Dendritic cell treated with granulocyte-macrophage colony-stimulating factor and Interleukin-4, amounts not matched to agents 40 ng/mL and 50 ng/mL, for 4 days (primary cell): ENCODE measurements at regions not wholly inside any gene's neighbourhood (a gene's known extent, or its start where the extent isn't known, plus 50 kb on each side); places are given as distances from the start of the nearest gene placed in this dataset.

Source experiments
- H3K27ac Mint-ChIP-seq: one replicate; pipeline ENCODE4 v1.8.0; 2022; ENCODE audit warnings: mild to moderate bottlenecking, mixed read lengths
- H3K27me3 Mint-ChIP-seq: one replicate; pipeline ENCODE4 v1.8.0; 2022; ENCODE audit warnings: mild to moderate bottlenecking, mixed read lengths
- H3K36me3 Mint-ChIP-seq: one replicate; pipeline ENCODE4 v1.8.0; 2022; ENCODE audit warnings: low read depth, mixed read lengths
- H3K4me1 Mint-ChIP-seq: one replicate; pipeline ENCODE4 v1.8.0; 2022; ENCODE audit warnings: low read depth, mixed read lengths
- H3K4me3 Mint-ChIP-seq: one replicate; pipeline ENCODE4 v1.8.0; 2022; ENCODE audit warnings: mild to moderate bottlenecking, moderate library complexity, mixed read lengths
- H3K9me3 Mint-ChIP-seq: one replicate; pipeline ENCODE4 v1.8.0; 2022; ENCODE audit warnings: mixed read lengths
- intact Hi-C: fragments of 100-400 bp; cut with micrococcal nuclease; formaldehyde crosslinking; loops from one replicate; pipeline ENCODE4 v1.15.0; 2022

DNA sequence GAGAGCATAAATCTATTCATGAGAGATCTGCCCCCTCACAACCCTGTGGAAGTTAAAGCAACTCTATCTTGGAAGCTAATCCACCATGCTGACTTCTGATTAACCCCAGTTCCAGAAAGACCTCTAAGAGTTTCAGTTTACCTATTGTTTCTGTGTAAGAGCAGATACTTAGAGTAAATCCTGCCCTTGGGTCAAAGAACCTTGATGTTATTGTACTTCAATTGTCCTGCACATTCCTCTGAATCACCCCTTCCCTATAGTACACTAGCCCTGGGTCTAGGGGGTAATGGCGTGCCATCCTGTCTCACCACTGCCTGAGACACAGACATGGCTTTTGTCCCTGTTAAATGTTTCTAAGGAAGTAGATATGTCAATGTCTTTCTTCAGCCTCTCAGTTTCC, 138.6 kb downstream of the CAAP1 start:
- no peaks in the 10 kb centered on the region for H3K4me1 Mint-ChIP-seq
- intact Hi-C loops, result no loop called here
- H3K36me3 Mint-ChIP-seq, result no peaks in the 10 kb centered on the region
- H3K27me3 Mint-ChIP-seq, result peaks cover 1% of the 10 kb centered on the region
- H3K27ac Mint-ChIP-seq, result no peak overlapping the region
- H3K9me3 Mint-ChIP-seq, result no peaks in the 10 kb centered on the region
- no peak overlapping the region for H3K4me3 Mint-ChIP-seq

DNA sequence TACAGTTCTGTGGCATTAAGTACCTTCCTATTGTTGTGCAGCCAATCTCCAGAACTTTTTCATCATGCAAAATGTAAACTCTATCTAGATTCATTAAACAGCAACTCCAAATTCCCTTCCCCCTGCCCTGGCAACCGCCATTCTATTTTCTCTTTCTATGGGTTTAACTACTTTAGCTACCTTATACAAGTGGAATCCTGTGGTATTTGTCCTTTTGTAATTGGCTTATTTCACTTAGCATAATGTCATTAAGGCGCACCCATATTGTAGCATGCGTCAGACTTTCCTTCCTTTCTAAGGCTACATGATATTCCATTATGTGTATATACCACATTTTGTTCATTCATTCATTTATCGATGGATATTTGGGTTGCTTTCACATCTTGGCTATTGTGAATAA, 142.4 kb downstream of the CAAP1 start:
- Mint-ChIP-seq H3K27me3 (no peaks in the 10 kb centered on the region), H3K27ac (no peak overlapping the region), H3K36me3 (no peaks in the 10 kb centered on the region), H3K4me1 (no peaks in the 10 kb centered on the region), H3K9me3 (no peaks in the 10 kb centered on the region), H3K4me3 (no peak overlapping the region)
- intact Hi-C loops, result no loop called here

DNA sequence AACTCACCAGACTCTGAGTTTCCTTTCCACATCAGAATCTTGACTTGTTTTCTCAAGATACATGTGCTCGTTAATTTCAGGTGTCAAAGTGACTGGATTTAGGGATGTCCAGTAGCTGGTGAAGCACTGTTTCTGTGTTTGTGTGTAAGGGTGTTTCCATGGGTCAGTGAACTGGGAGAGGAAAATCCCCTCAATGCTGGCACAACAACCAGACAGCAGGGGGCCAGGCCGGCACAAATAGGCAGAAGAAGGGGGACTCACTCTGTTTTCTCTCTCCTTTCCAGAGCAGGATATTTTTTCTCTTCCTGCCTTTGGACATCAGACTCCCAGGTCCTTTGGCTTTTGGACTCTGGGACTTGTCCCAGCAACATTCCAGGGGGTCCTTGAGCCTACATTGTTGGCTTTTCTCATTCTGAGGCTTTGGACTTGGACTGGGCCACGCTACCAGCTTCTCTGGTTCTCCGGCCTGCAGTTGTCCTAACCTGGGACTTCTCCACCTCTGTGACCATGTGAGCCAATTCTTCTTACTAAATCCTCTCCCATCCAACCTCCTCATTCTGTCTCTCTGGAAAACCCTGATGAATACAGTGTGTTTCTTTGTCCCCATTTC, 144.0 kb downstream of the CAAP1 start:
- Mint-ChIP-seq H3K36me3 (no peaks in the 10 kb centered on the region), H3K27ac (no peak overlapping the region), H3K4me1 (no peaks in the 10 kb centered on the region), H3K4me3 (no peak overlapping the region), H3K27me3 (no peaks in the 10 kb centered on the region), H3K9me3 (no peaks in the 10 kb centered on the region)
- intact Hi-C loops, result no loop called here

DNA sequence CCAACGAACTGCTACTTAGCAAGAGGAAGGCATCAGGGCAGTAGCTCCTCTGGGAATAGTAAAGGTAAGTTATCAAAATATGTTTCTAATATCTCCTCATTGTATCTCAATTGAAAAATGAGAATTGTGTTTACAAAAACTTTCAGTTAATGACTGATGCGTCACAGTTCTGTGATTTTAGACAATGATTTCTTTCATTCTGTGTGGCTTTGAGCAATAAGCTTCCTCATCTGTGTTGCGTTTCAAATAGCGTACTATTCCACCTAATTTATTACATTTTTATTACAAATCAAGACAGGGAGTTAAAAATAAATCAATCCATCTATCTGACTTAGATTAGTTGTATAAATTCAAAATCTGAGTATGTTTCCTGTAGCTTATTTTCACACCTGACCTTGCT, 145.0 kb downstream of the CAAP1 start:
- H3K4me3 Mint-ChIP-seq, result no peak overlapping the region
- H3K4me1 Mint-ChIP-seq, result no peaks in the 10 kb centered on the region

DNA sequence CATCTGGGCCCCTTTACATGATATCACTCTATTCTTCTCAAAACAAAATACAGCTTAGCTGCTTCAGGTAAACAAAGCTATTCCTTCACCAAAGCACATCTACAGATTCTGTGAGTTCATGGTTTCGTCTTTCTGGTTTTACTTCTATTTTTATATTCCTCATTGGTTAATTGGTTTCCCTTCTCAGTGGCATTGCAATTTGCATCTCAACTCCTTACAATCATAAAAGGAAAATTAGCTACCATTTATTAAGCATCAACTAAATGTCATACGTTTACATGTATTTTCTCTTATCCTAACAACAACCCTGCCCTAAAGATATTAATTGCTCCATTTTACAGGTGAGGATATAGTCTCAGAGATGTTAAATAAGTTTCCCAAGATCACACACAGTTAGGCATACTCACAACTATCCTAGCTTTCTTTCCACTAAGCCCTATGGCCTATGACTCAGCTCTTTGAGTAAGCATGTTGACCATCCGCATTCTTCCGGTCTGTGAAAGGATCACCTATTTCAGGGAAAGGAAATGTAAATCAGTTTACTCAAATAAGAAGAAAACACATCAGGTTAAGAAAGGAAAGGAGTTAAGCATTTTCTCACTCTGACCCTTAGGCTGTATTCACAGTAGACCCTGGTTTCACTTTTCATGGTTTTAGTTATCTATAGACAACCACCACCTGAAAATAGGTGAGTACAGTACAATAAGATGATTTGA, 146.1 kb downstream of the CAAP1 start:
- H3K36me3 Mint-ChIP-seq, result no peaks in the 10 kb centered on the region
- H3K27ac Mint-ChIP-seq, result no peak overlapping the region
- intact Hi-C loops, result no loop called here

More for the DNA sequence above, 145.0 kb downstream of the CAAP1 start:
- Mint-ChIP-seq H3K36me3 (no peaks in the 10 kb centered on the region), H3K27ac (no peak overlapping the region), H3K27me3 (no peaks in the 10 kb centered on the region), H3K9me3 (no peaks in the 10 kb centered on the region)
- intact Hi-C loops, result no loop called here

DNA sequence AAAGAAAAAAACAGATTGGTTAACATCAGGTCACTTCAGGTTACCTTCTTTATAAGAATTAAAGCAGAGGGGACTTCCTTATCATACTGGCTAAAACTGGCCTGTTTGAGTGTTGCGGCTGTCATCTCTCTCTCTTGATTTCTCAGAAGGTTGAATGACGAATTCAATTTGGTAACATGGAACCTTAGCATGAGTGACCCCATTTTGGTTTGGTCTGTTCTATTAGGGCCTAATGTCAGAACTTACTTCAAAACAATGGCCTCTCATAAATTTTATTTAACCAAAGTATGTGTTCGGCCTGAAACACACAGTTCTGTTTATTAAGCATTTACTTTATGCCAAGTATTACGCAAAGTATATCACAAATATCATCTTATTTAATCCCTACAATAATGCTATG, 147.5 kb downstream of the CAAP1 start:
- Mint-ChIP-seq H3K9me3 (no peaks in the 10 kb centered on the region), H3K27me3 (no peaks in the 10 kb centered on the region), H3K27ac (no peak overlapping the region), H3K4me3 (no peak overlapping the region), H3K4me1 (no peaks in the 10 kb centered on the region), H3K36me3 (no peaks in the 10 kb centered on the region)
- intact Hi-C loops, result loop anchor here (2.0 kb wide), 1 partner anchor 230 kb away; no protein-coding TSS in a partner anchor

More for the DNA sequence above, 146.1 kb downstream of the CAAP1 start:
- Mint-ChIP-seq H3K27me3 (no peaks in the 10 kb centered on the region), H3K4me3 (no peak overlapping the region), H3K9me3 (no peaks in the 10 kb centered on the region), H3K4me1 (no peaks in the 10 kb centered on the region)

DNA sequence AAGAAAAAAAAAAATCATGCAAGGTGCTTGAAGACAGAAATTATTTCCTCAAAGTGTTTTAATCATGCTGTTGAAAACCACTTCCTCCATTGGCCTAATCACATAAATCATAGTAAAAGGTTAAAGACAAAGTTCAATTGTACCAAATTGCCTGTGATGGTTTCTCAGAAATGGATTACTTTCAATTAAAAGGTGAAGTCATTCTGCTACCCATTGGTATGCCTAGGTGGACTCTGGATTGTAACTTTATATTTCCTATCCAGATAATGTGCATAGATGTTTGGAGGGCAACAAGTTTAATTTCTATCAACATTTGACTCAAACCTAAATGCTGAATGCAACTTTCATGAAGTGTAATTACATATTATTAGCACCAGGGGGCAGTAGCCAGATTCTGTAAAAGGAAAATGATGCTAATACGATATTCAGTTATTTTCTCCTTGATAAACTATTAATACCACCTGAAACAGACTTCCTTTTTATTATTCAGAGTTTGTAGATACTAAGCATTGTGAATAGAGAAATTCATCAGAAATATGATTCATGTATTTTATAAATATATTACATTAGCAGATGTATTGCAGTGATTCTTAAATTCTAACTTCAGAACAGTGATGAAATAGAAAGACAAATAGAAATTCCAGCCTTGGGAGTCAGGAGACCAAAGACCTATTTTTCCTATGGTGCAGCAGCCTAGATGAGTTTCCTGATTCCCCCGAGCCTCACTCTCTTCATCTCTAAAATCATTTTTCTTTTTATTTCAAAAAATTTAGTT, 148.2 kb downstream of the CAAP1 start:
- H3K9me3 Mint-ChIP-seq, result no peaks in the 10 kb centered on the region
- H3K4me3 Mint-ChIP-seq, result no peak overlapping the region
- H3K36me3 Mint-ChIP-seq, result no peaks in the 10 kb centered on the region
- no peaks in the 10 kb centered on the region for H3K27me3 Mint-ChIP-seq
- no peak overlapping the region for H3K27ac Mint-ChIP-seq
- H3K4me1 Mint-ChIP-seq, result no peaks in the 10 kb centered on the region
- intact Hi-C loops, result loop anchor here (1.0 to 2.0 kb wide), 2 partner anchors 112 to 230 kb away; no protein-coding TSS in a partner anchor

DNA sequence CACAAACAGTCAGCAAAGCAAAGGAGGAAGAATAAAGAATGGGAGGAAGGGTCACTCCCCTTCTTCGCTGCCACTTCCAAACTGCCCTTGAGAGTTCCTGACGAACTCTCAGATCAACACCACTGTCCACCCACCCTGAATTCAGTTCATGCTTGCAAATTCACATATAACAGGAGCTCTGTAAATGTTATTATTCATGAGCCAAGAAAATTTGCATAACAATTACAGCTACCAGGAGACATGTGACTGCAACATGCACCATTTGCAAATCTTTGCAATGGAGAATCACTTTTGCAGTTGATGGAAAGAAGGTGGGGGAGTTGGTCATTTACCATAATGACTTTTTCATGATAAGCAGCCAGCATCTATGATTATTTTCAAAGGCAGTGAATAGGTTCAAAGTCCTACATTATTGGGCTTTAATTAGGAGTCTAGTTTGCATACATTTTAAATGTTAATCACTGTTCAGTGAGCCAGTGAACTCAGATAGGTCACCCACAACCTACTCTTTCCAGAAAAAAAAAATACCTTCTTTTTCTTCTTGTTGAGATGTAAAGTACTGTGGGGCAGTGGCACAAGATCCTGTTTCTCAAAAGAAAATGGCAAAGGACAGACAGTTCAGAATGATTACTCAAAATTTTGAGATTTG, 149.7 kb downstream of the CAAP1 start:
- Mint-ChIP-seq H3K4me1 (no peaks in the 10 kb centered on the region), H3K36me3 (no peaks in the 10 kb centered on the region), H3K9me3 (no peaks in the 10 kb centered on the region)

DNA sequence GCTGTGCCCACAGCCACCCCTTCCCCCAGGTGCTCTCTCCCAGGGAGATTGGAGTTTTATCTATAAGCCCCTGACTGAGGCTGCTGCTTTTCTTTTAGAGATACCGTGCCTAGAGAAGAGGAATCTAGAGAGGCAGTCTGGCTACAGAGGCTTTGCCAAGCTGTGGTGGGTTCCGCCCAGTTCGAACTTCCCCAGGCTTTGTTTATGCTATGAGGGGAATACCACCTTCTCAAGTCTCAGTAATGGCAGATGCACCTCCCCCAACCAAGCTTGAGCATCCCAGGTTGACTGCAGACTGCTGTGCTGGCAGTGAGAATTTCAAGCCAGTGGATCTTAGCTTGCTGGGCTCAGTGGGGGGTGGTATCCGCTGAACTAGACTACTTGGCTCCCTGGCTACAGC, 157.4 kb downstream of the CAAP1 start:
- intact Hi-C loops, result no loop called here

More for the DNA sequence above, 149.7 kb downstream of the CAAP1 start:
- Mint-ChIP-seq H3K27ac (no peak overlapping the region), H3K4me3 (no peak overlapping the region), H3K27me3 (no peaks in the 10 kb centered on the region)
- intact Hi-C loops, result no loop called here

DNA sequence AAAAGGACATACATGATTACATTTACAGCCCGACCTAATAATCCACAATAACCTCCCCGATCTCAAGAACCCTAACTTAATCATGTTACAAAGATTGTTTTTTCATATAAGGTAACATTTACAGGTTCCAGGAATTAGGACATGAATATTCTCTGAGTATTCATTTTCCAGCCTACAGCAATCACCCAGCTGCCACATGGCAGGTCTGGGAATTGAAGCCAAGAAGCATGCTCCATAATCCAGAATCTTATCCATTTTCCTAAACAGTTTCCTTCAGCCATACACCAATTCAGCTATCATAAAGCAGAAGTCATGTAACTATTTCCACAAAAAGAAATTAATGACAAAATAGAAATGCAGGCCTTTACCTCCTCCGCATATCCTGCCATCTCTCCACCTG, 163.4 kb downstream of the CAAP1 start:
- no peaks in the 10 kb centered on the region for H3K9me3 Mint-ChIP-seq
- intact Hi-C loops, result no loop called here
- H3K4me1 Mint-ChIP-seq, result no peaks in the 10 kb centered on the region
- H3K27me3 Mint-ChIP-seq, result peaks cover 7% of the 10 kb centered on the region
- no peak overlapping the region for H3K27ac Mint-ChIP-seq
- H3K4me3 Mint-ChIP-seq, result no peak overlapping the region
- no peaks in the 10 kb centered on the region for H3K36me3 Mint-ChIP-seq

More for the DNA sequence above, 157.4 kb downstream of the CAAP1 start:
- Mint-ChIP-seq H3K4me3 (no peak overlapping the region), H3K27me3 (peaks cover 1% of the 10 kb centered on the region), H3K27ac (no peak overlapping the region), H3K4me1 (no peaks in the 10 kb centered on the region), H3K9me3 (peaks cover 9% of the 10 kb centered on the region), H3K36me3 (no peaks in the 10 kb centered on the region)

DNA sequence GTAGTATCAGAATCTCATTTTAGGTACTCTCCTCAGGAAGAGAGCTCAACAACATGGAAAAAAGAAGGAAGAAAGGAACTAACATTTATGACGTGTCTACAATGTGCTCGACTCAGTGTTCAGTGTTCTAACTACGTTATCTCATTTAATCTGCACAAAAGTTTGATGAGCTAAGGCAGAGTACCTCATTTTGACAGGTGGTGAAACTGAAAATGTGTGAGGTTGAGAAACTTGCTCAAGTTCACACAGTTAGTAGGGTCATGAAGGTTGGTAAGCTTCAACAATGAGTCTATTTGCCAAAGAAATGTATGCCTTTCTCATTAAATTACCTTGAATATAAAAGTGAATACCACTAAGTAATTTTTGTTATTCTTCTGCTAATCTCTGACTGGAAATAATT, 165.1 kb downstream of the CAAP1 start:
- no peaks in the 10 kb centered on the region for H3K36me3 Mint-ChIP-seq
- H3K27me3 Mint-ChIP-seq, result peaks cover 9% of the 10 kb centered on the region
- H3K4me3 Mint-ChIP-seq, result no peak overlapping the region
- H3K4me1 Mint-ChIP-seq, result no peaks in the 10 kb centered on the region
- intact Hi-C loops, result no loop called here
- no peaks in the 10 kb centered on the region for H3K9me3 Mint-ChIP-seq
- H3K27ac Mint-ChIP-seq, result no peak overlapping the region

DNA sequence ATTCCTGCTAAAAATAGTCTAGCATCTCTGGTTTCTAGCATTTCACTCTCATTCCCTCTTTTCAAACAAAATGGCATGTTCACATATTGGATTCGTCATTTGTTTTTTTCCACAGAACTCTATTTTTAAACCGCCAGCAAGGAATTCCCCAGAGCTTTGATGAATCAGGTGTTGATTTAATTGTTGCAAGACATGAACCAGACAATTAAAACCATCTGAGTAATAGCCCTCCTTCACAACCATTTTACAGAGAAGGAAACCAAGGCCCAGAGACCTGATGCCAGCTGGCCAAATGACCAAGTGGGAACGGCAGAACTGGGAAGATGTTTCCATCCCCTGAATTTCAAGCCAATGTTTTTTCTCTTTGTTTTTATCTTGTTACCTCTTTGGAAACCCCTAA, 167.0 kb downstream of the CAAP1 start:
- H3K27ac Mint-ChIP-seq, result no peak overlapping the region
- H3K27me3 Mint-ChIP-seq, result peaks cover 9% of the 10 kb centered on the region
- no peak overlapping the region for H3K4me3 Mint-ChIP-seq
- intact Hi-C loops, result no loop called here
- H3K4me1 Mint-ChIP-seq, result no peaks in the 10 kb centered on the region
- H3K36me3 Mint-ChIP-seq, result no peaks in the 10 kb centered on the region
- H3K9me3 Mint-ChIP-seq, result no peaks in the 10 kb centered on the region

DNA sequence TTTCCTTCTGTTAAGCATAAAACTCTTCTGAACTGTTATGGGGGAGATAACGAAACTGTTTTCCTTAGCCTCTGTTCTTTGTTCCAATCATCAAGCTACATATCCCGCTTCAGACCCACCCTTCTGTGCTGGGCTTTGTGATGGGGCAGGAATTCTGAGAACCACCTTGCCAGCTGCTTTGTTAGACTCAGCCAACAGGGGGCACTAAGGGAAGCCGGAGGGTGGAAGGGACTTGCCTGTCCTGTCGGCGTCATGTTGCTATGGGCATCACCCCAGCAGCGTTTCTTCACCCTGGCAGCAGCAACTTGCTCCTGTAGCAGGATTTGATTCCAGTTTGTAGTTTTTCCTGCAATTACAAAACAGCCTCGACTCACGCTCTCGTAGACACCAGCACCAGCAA, 169.1 kb downstream of the CAAP1 start:
- H3K27ac Mint-ChIP-seq, result no peak overlapping the region
- no peaks in the 10 kb centered on the region for H3K9me3 Mint-ChIP-seq
- no peaks in the 10 kb centered on the region for H3K36me3 Mint-ChIP-seq
- H3K4me1 Mint-ChIP-seq, result no peaks in the 10 kb centered on the region
- H3K27me3 Mint-ChIP-seq, result peaks cover 8% of the 10 kb centered on the region
- no peak overlapping the region for H3K4me3 Mint-ChIP-seq
- intact Hi-C loops, result no loop called here

DNA sequence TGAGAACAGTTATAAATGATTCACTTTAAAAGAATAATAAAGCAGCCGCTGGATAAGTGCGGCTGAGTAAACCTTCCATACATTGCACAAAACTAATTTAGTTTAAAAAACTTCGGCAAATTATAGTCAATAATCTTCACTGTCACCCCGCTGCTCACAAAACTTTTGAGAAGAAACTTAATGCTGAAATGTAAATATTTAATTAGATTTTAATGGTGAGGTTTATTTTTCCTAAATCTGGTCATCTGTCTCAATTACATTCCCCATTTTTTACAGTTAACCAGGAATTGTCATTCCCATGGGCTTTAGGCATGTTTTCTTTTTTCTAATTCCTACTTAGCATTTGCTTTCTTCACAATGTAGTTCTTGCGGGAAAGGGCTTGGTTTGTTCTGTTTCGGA, 169.8 kb downstream of the CAAP1 start:
- no peak overlapping the region for H3K4me3 Mint-ChIP-seq
- intact Hi-C loops, result no loop called here
- peaks cover 8% of the 10 kb centered on the region for H3K27me3 Mint-ChIP-seq

More for the DNA sequence above, 169.8 kb downstream of the CAAP1 start:
- Mint-ChIP-seq H3K9me3 (no peaks in the 10 kb centered on the region), H3K4me1 (no peaks in the 10 kb centered on the region), H3K36me3 (no peaks in the 10 kb centered on the region), H3K27ac (no peak overlapping the region)
